ENCODE measurements at regions not wholly inside any gene's neighbourhood (a gene's known extent, or its start where the extent isn't known, plus 50 kb on each side); places are given as distances from the start of the nearest gene placed in this dataset.

GRCh38 chr15:95556225-95556624, 774.3 kb upstream of the NR2F2 start:
- TF ChIP-seq, protein P1, sequence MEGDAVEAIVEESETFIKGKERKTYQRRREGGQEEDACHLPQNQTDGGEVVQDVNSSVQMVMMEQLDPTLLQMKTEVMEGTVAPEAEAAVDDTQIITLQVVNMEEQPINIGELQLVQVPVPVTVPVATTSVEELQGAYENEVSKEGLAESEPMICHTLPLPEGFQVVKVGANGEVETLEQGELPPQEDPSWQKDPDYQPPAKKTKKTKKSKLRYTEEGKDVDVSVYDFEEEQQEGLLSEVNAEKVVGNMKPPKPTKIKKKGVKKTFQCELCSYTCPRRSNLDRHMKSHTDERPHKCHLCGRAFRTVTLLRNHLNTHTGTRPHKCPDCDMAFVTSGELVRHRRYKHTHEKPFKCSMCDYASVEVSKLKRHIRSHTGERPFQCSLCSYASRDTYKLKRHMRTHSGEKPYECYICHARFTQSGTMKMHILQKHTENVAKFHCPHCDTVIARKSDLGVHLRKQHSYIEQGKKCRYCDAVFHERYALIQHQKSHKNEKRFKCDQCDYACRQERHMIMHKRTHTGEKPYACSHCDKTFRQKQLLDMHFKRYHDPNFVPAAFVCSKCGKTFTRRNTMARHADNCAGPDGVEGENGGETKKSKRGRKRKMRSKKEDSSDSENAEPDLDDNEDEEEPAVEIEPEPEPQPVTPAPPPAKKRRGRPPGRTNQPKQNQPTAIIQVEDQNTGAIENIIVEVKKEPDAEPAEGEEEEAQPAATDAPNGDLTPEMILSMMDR (IDR thresholded peaks at IDR 0.05; ENCODE audit: borderline replicate concordance, extremely low read depth, low read length, poor library complexity, severe bottlenecking): no peak
- no peak for TF ChIP-seq EZH2 (IDR thresholded peaks at IDR 0.05; ENCODE audit: borderline replicate concordance, low read depth, low read length, severe bottlenecking)
